Activated T-helper 17 cell treated with anti-CD3 and anti-CD28 coated beads, Interleukin-2, amount 50 U/mL, for 72 hours (primary cell): ENCODE measurements at regions not wholly inside any gene's neighbourhood (a gene's known extent, or its start where the extent isn't known, plus 50 kb on each side); places are given as distances from the start of the nearest gene placed in this dataset.
"Not testable (repeated sequence)": the region's sequence is repeated elsewhere in the genome, so short reads cannot be mapped to it uniquely, and the experiment has no call there.

Source experiments
- ATAC-seq: fragments of 150-1000 bp; cut with Tn5 transposase; replicated peaks from 2 replicates; pipeline ENCODE4 v1.10.0; 2021; ENCODE audit warnings: mild to moderate bottlenecking, moderate library complexity
- H3K27ac Mint-ChIP-seq: one replicate; pipeline ENCODE4 v1.8.0; 2022; ENCODE audit warnings: mixed read lengths
- H3K27me3 Mint-ChIP-seq: one replicate; pipeline ENCODE4 v1.8.0; 2022; ENCODE audit warnings: mixed read lengths
- H3K36me3 Mint-ChIP-seq: one replicate; pipeline ENCODE4 v1.8.0; 2022; ENCODE audit warnings: low read depth, mild to moderate bottlenecking, mixed read lengths
- H3K4me1 Mint-ChIP-seq: one replicate; pipeline ENCODE4 v1.8.0; 2022; ENCODE audit warnings: mixed read lengths
- H3K4me3 Mint-ChIP-seq: one replicate; pipeline ENCODE4 v1.8.0; 2022; ENCODE audit warnings: mild to moderate bottlenecking, mixed read lengths
- H3K9me3 Mint-ChIP-seq: one replicate; pipeline ENCODE4 v1.8.0; 2022; ENCODE audit warnings: mixed read lengths

GRCh38 chr1:30526652-30527345 lies 196.6 kb downstream of the MATN1 start:
- H3K9me3 Mint-ChIP-seq = no peaks in the 10 kb centered on the region
- H3K36me3 Mint-ChIP-seq = no peaks in the 10 kb centered on the region
- H3K27ac Mint-ChIP-seq = no peak overlapping the region
- H3K4me3 Mint-ChIP-seq = no peak overlapping the region
- peaks cover 23% of the 10 kb centered on the region for H3K27me3 Mint-ChIP-seq
- H3K4me1 Mint-ChIP-seq = no peaks in the 10 kb centered on the region
- ATAC-seq = no peak

GRCh38 chr1:30525971-30526651 lies 197.3 kb downstream of the MATN1 start:
- no peak for ATAC-seq
- no peak overlapping the region for H3K27ac Mint-ChIP-seq
- H3K4me3 Mint-ChIP-seq = no peak overlapping the region
- H3K9me3 Mint-ChIP-seq = no peaks in the 10 kb centered on the region
- H3K36me3 Mint-ChIP-seq = no peaks in the 10 kb centered on the region
- H3K27me3 Mint-ChIP-seq = peaks cover 30% of the 10 kb centered on the region
- H3K4me1 Mint-ChIP-seq = no peaks in the 10 kb centered on the region

GRCh38 chr1:30525631-30525970 lies 197.8 kb downstream of the MATN1 start:
- no peak for ATAC-seq
- H3K27me3 Mint-ChIP-seq = peaks cover 30% of the 10 kb centered on the region
- no peaks in the 10 kb centered on the region for H3K9me3 Mint-ChIP-seq
- H3K36me3 Mint-ChIP-seq = no peaks in the 10 kb centered on the region
- no peak overlapping the region for H3K4me3 Mint-ChIP-seq
- H3K4me1 Mint-ChIP-seq = no peaks in the 10 kb centered on the region
- no peak overlapping the region for H3K27ac Mint-ChIP-seq

- no peak overlapping the region for H3K4me3 Mint-ChIP-seq
- no peaks in the 10 kb centered on the region for H3K9me3 Mint-ChIP-seq
- H3K4me1 Mint-ChIP-seq = no peaks in the 10 kb centered on the region
- no peak overlapping the region for H3K27ac Mint-ChIP-seq
- H3K27me3 Mint-ChIP-seq = peaks cover 30% of the 10 kb centered on the region
- ATAC-seq = no peak
- H3K36me3 Mint-ChIP-seq = no peaks in the 10 kb centered on the region
Measured at GRCh38 chr1:30524840-30525617, 198.4 kb downstream of the MATN1 start.

GRCh38 chr1:30524025-30524555 lies 199.3 kb downstream of the MATN1 start:
- H3K9me3 Mint-ChIP-seq, H3K4me1 Mint-ChIP-seq, ATAC-seq, H3K27ac Mint-ChIP-seq, H3K36me3 Mint-ChIP-seq, H3K4me3 Mint-ChIP-seq: not testable (repeated sequence)
- peaks cover 30% of the 10 kb centered on the region for H3K27me3 Mint-ChIP-seq

GRCh38 chr1:30523055-30524020 lies 200.0 kb downstream of the MATN1 start:
- no peaks in the 10 kb centered on the region for H3K9me3 Mint-ChIP-seq

GRCh38 chr1:30522031-30523004 lies 201.1 kb downstream of the MATN1 start:
- ATAC-seq = no peak
- H3K9me3 Mint-ChIP-seq = no peaks in the 10 kb centered on the region
- no peak overlapping the region for H3K4me3 Mint-ChIP-seq
- H3K4me1 Mint-ChIP-seq = no peaks in the 10 kb centered on the region
- H3K27me3 Mint-ChIP-seq = peaks cover 33% of the 10 kb centered on the region
- H3K36me3 Mint-ChIP-seq = no peaks in the 10 kb centered on the region
- H3K27ac Mint-ChIP-seq = no peak overlapping the region

More at GRCh38 chr1:30523055-30524020, 200.0 kb downstream of the MATN1 start:
- peaks cover 30% of the 10 kb centered on the region for H3K27me3 Mint-ChIP-seq
- no peak overlapping the region for H3K27ac Mint-ChIP-seq
- no peak for ATAC-seq
- no peaks in the 10 kb centered on the region for H3K36me3 Mint-ChIP-seq
- no peak overlapping the region for H3K4me3 Mint-ChIP-seq
- no peaks in the 10 kb centered on the region for H3K4me1 Mint-ChIP-seq

- Mint-ChIP-seq H3K36me3 (no peaks in the 10 kb centered on the region), H3K4me1 (no peaks in the 10 kb centered on the region), H3K27me3 (peaks cover 36% of the 10 kb centered on the region), H3K4me3 (no peak overlapping the region), H3K27ac (no peak overlapping the region), H3K9me3 (no peaks in the 10 kb centered on the region)
- no peak for ATAC-seq
Measured at GRCh38 chr1:30521261-30521865, 202.0 kb downstream of the MATN1 start.

GRCh38 chr1:30520476-30520875 lies 202.9 kb downstream of the MATN1 start:
- Mint-ChIP-seq H3K9me3 (no peaks in the 10 kb centered on the region), H3K36me3 (no peaks in the 10 kb centered on the region), H3K4me3 (no peak overlapping the region), H3K4me1 (no peaks in the 10 kb centered on the region), H3K27me3 (peaks cover 33% of the 10 kb centered on the region), H3K27ac (no peak overlapping the region)
- no peak for ATAC-seq

GRCh38 chr1:30519201-30519763 lies 204.1 kb downstream of the MATN1 start:
- H3K27me3 Mint-ChIP-seq = peaks cover 33% of the 10 kb centered on the region
- no peaks in the 10 kb centered on the region for H3K9me3 Mint-ChIP-seq
- no peak overlapping the region for H3K4me3 Mint-ChIP-seq
- H3K27ac Mint-ChIP-seq = no peak overlapping the region
- ATAC-seq = no peak
- H3K4me1 Mint-ChIP-seq = no peaks in the 10 kb centered on the region
- no peaks in the 10 kb centered on the region for H3K36me3 Mint-ChIP-seq

GRCh38 chr1:30518696-30519095 lies 204.7 kb downstream of the MATN1 start:
- H3K4me1 Mint-ChIP-seq = no peaks in the 10 kb centered on the region
- H3K9me3 Mint-ChIP-seq = no peaks in the 10 kb centered on the region
- no peak overlapping the region for H3K27ac Mint-ChIP-seq
- no peak overlapping the region for H3K4me3 Mint-ChIP-seq
- H3K36me3 Mint-ChIP-seq = no peaks in the 10 kb centered on the region
- ATAC-seq = no peak
- H3K27me3 Mint-ChIP-seq = peaks cover 35% of the 10 kb centered on the region

GRCh38 chr1:30518186-30518585 lies 205.2 kb downstream of the MATN1 start:
- H3K27me3 Mint-ChIP-seq = peaks cover 36% of the 10 kb centered on the region
- H3K4me3 Mint-ChIP-seq = no peak overlapping the region
- no peaks in the 10 kb centered on the region for H3K36me3 Mint-ChIP-seq
- H3K27ac Mint-ChIP-seq = no peak overlapping the region
- no peaks in the 10 kb centered on the region for H3K4me1 Mint-ChIP-seq
- H3K9me3 Mint-ChIP-seq = no peaks in the 10 kb centered on the region
- no peak for ATAC-seq
